AG10803 (cell line): ENCODE measurements at regions not wholly inside any gene's neighbourhood (a gene's known extent, or its start where the extent isn't known, plus 50 kb on each side); places are given as distances from the start of the nearest gene placed in this dataset.

Experiments
- DNase-seq: peaks from one replicate; pipeline ENCODE4 v3.0.0; 2010; ENCODE audit warnings: low read depth
- H3K4me3 ChIP-seq: 2 replicates; pipeline ENCODE4 v1.5.1; 2011; ENCODE audit warnings: mild to moderate bottlenecking, low read length, control low read depth
- TF ChIP-seq, protein P1 (sequence below): conservative IDR thresholded peaks from 2 replicates; pipeline ENCODE4 v1.5.1; 2011; ENCODE audit warnings: mild to moderate bottlenecking, low read length, control low read depth, inconsistent platforms

GRCh38 chr3:56879436-56880215, 77.9 kb upstream of the ARHGEF3 start:
- TF ChIP-seq, protein P1, sequence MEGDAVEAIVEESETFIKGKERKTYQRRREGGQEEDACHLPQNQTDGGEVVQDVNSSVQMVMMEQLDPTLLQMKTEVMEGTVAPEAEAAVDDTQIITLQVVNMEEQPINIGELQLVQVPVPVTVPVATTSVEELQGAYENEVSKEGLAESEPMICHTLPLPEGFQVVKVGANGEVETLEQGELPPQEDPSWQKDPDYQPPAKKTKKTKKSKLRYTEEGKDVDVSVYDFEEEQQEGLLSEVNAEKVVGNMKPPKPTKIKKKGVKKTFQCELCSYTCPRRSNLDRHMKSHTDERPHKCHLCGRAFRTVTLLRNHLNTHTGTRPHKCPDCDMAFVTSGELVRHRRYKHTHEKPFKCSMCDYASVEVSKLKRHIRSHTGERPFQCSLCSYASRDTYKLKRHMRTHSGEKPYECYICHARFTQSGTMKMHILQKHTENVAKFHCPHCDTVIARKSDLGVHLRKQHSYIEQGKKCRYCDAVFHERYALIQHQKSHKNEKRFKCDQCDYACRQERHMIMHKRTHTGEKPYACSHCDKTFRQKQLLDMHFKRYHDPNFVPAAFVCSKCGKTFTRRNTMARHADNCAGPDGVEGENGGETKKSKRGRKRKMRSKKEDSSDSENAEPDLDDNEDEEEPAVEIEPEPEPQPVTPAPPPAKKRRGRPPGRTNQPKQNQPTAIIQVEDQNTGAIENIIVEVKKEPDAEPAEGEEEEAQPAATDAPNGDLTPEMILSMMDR, result no peak
- H3K4me3 ChIP-seq, result no peak overlapping the region
- DNase-seq, result peak; percentile 22

- no peak overlapping the region for H3K4me3 ChIP-seq
- no peak for DNase-seq
- TF ChIP-seq, protein P1, result no peak
These were observed 76.3 kb upstream of the ARHGEF3 start for GRCh38 chr3:56878074-56878473.

DNA sequence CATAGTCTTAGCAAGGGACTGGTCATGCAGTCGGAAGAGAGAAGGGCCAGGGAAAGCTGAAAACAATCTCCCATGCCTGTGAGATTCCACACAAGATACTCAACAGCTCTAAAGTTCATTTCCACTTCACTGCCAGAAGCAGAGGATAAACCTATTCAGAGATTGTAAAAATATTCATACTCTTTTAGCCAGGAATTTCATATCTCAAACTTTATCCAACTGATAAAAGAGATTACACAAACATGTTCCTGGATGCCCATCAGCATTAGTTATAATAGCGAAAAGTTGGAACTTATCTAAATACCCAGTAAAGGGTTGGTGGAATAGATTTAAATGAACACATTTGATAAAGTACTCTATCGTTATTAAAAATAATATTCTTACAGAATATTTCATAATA, 75.2 kb upstream of the ARHGEF3 start:
- H3K4me3 ChIP-seq, result no peak overlapping the region
- TF ChIP-seq, protein P1, result no peak
- no peak for DNase-seq

DNA sequence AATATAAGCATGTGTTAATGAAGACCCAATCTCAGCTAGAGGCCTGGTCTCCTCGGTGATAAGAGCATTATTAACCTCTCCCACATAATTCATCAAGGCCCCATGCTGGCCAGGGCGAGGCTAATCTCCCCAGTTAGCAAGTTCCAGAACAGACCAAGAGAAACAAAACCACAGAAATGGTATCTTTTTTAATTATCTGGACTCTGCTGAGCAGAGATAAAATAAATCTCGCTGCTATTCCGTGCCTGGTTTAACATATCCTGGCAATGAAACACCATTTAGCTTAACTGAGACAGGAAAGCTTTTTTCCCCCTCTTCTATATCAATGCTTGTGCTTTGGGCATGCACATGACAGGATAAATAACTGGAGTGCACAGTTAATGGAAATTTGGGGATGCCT, 72.5 kb upstream of the ARHGEF3 start:
- DNase-seq, result no peak
- H3K4me3 ChIP-seq, result no peak overlapping the region
- TF ChIP-seq, protein P1, result no peak

- TF ChIP-seq, protein P1, result no peak
- no peak for DNase-seq
- H3K4me3 ChIP-seq, result no peak overlapping the region
These were observed 68.7 kb upstream of the ARHGEF3 start for GRCh38 chr3:56870436-56870835.

DNA sequence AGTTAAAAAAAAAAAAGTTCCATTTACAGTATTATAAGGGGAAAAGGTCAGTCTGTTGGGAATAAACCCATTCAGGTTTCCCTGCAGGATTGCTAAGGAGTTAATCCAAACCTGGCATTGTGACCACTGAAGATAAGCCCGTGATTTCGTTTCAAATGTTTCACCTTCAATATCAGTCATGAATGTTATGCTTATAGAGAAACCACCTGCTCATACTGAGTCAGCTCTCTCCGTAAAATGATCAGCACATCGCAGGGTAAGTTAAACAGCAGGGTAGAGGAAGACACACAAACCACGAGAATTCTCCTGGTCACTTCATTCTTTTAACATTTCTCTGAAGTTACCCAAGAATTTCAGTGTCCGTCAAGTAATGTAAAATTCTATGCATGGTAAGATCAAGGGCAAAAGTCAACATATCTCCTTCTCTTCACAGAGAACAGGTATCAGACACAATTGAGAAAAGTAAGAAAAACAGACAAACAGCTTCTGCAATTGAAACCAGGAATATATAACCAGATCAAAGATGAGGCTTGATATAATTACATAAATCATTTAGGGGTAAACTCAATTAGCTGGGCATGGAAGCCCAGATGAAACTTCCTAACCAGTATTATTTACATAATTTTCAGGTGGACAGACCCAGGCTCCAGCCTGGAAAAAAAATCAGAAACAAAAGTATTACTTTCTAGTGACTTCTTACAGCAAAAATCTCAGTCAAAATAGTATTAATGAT, 67.6 kb upstream of the ARHGEF3 start:
- no peak overlapping the region for H3K4me3 ChIP-seq
- TF ChIP-seq, protein P1, result no peak
- no peak for DNase-seq

- H3K4me3 ChIP-seq, result no peak overlapping the region
- no peak for DNase-seq
- TF ChIP-seq, protein P1, result no peak
These were observed 67.0 kb upstream of the ARHGEF3 start for GRCh38 chr3:56868706-56869105.
